ENCODE measurements at regions not wholly inside any gene's neighbourhood (a gene's known extent, or its start where the extent isn't known, plus 50 kb on each side); places are given as distances from the start of the nearest gene placed in this dataset.

DNA sequence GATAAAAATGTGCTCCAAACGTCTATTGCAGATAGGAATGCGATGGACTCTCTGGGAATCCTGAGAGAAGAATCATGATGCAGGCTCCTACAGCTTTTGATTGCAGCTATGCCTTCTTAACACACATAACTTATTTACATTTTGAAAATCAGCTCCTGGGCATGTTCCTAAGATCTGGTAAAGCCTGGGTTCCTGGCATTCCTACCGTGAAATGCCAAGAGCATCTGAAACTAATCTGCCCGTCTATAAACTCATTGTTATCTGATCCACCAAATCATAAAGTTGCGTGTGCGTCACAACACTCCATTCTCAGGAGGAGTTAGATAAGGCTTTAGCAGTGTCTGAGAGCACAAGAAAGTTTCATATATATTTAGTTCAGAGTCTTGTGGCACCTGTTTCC is 79.0 kb upstream of the VGLL3 start:
- no peak overlapping the region for H3K4me3 ChIP-seq (ENCODE audit: low read depth, low read length)
- TF ChIP-seq, protein P1, sequence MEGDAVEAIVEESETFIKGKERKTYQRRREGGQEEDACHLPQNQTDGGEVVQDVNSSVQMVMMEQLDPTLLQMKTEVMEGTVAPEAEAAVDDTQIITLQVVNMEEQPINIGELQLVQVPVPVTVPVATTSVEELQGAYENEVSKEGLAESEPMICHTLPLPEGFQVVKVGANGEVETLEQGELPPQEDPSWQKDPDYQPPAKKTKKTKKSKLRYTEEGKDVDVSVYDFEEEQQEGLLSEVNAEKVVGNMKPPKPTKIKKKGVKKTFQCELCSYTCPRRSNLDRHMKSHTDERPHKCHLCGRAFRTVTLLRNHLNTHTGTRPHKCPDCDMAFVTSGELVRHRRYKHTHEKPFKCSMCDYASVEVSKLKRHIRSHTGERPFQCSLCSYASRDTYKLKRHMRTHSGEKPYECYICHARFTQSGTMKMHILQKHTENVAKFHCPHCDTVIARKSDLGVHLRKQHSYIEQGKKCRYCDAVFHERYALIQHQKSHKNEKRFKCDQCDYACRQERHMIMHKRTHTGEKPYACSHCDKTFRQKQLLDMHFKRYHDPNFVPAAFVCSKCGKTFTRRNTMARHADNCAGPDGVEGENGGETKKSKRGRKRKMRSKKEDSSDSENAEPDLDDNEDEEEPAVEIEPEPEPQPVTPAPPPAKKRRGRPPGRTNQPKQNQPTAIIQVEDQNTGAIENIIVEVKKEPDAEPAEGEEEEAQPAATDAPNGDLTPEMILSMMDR (IDR thresholded peaks at IDR 0.05; ENCODE audit: low read depth, low read length), result no peak

DNA sequence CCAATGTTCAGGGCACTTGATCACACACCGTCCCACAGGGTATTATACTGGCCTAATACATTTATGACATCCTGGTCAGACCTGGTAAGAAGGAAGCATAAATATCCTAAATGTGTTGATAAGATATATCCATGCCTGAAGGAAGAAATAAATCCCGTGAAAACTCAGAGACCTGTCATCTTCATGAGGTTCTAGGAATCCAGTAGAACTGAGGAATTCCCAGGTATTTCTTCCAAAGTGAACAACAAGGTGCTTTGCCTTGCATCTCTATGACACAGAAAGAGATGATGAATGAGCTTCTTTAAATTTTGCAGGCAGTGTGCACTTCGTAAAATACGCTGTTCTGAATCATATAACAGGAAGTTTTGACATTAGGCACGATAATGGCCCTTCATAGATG is 78.1 kb upstream of the VGLL3 start:
- TF ChIP-seq, protein P1 (IDR thresholded peaks at IDR 0.05; ENCODE audit: low read depth, low read length), result no peak
- H3K4me3 ChIP-seq (ENCODE audit: low read depth, low read length), result no peak overlapping the region

DNA sequence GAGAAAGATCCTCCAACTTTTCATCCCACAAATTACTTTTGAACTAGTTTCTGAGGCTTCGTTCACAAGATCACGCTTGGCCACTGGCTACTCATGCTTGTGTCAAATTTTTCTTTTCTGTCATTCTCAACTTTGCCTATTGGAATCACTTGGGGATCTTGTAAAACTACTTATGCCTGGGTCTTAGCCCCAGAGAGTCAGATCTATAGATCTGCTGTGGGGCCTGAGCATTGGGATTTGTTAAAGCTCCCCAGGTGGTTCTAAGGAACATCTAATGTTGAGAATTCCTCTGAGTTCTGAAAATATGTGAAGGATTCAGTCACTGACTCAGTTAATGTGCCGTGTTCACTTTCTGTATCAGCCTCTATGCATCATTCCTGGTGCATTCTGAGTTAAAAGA is 71.7 kb upstream of the VGLL3 start:
- TF ChIP-seq, protein P1 (IDR thresholded peaks at IDR 0.05; ENCODE audit: low read depth, low read length), result no peak
- no peak overlapping the region for H3K4me3 ChIP-seq (ENCODE audit: low read depth, low read length)

DNA sequence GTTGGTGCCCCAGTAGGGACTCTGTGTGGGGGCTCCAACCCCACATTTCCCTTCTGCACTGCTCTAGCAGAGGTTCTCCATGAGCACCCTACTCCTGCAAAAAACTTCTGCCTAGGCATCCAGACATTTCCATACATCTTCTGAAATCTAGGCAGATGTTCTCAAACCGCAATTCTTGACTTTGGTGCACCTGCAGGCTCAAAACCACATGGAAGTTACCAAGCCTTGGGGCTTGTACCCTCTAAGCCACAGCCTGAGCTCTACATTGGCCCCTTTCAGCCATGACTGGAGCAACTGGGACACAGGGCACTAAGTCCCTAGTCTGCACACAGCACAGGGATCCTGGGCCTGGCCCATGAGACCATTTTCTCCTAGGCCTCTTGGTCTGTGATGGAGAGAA is 66.5 kb upstream of the VGLL3 start:
- TF ChIP-seq, protein P1 (IDR thresholded peaks at IDR 0.05; ENCODE audit: low read depth, low read length), result no peak
- H3K4me3 ChIP-seq (ENCODE audit: low read depth, low read length), result no peak overlapping the region

DNA sequence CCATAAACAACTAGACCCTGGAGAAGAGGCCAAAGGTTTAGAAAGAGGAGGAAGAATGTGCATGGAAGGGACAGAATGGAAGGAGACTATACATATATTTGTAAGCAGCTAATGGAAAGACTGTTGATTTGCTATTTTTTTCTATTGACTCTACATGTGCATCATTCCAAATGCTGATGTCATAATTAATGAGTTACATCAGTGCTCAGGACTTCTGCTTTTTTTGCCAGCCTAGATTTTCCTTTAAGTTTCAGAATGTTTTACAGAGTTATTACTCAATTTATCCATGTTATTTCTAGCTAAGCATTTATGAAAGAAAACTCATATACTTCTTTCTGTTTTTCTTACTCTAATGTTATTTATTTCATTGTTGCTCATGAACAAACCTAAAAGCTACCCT is 62.6 kb upstream of the VGLL3 start:
- TF ChIP-seq, protein P1 (IDR thresholded peaks at IDR 0.05; ENCODE audit: low read depth, low read length), result no peak
- H3K4me3 ChIP-seq (ENCODE audit: low read depth, low read length), result no peak overlapping the region

DNA sequence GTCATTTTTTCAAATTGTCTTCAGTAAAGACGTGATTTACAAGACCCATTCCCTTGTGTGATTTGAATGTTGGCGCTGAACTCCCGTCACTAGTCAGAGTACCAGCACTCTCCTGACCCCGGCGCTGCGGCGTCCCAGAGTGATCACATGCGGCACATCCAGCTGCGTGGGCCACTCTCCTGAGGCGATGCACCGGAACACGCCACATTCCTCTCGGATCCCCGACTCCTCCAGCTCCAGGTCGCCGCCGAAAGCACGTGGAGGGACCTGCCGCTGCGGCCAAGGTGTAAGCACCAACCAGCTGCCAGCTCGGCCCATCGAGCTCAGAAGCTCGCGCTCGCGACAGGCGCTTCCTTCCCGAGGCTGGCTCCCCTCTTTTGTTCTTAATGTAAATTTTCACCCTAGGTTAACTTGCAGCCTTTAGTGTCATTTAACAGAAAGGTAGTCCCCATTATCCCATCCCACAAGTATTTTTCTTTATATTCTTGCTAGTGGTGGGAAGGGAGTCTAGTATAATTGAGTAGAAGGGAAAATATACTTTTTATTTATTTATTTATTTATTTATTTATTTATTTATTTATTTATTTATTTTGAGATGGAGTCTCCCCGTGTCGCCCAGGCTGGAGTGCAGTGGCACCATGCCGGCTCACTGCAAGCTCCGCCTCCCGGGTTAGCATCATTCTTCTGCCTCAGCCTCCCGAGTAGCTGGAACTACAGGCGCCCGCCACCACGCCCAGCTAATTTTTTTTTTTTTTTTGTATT is 61.7 kb upstream of the VGLL3 start:
- TF ChIP-seq, protein P1 (IDR thresholded peaks at IDR 0.05; ENCODE audit: low read depth, low read length), result no peak
- H3K4me3 ChIP-seq (ENCODE audit: low read depth, low read length), result no peak overlapping the region

DNA sequence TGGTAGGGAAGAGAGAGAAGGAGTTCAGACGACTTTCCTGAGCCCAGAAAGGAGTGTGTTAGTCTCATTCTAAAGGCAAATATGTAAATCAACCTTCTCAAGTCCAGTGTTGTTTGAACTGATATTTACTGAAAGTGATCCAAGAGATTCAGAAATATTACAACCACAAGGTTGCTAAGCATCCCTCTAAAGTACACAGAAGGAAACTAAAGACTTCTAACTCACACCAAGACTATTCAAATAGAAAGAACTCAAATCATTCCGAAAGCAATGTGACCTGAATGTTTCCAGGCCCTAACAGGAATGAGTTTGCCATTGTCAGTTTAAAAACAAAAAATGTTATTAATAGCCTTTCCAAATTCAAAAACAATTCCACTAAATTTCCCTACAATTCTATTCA is 56.9 kb upstream of the VGLL3 start:
- no peak overlapping the region for H3K4me3 ChIP-seq (ENCODE audit: low read depth, low read length)
- TF ChIP-seq, protein P1 (IDR thresholded peaks at IDR 0.05; ENCODE audit: low read depth, low read length), result no peak
